NCI-H2029 treated with DMSO at 0.1 percent for 48 hours (cell line): ENCODE measurements at regions not wholly inside any gene's neighbourhood (a gene's known extent, or its start where the extent isn't known, plus 50 kb on each side); places are given as distances from the start of the nearest gene placed in this dataset.
"Not testable (repeated sequence)": the region's sequence is repeated elsewhere in the genome, so short reads cannot be mapped to it uniquely, and the experiment has no call there.

ENCODE experiments used
- DNase-seq: peaks from one replicate; lab custom pipeline; 2025; lab: John Stamatoyannopoulos, UW

GRCh38 chr10:35933491-35933890, 291.4 kb upstream of the FZD8 start:
- DNase-seq: no peak

GRCh38 chr10:35929962-35930361, 287.9 kb upstream of the FZD8 start:
- DNase-seq: not testable (repeated sequence)

- no peak for DNase-seq
Measured at GRCh38 chr10:35928748-35929147, 286.7 kb upstream of the FZD8 start.

- no peak for DNase-seq
Measured at GRCh38 chr10:35927990-35928488, 285.9 kb upstream of the FZD8 start.

- no peak for DNase-seq
Measured at GRCh38 chr10:35927341-35927740, 285.2 kb upstream of the FZD8 start.

- DNase-seq: no peak
Measured at GRCh38 chr10:35926846-35927245, 284.8 kb upstream of the FZD8 start.

GRCh38 chr10:35925493-35925892, 283.4 kb upstream of the FZD8 start:
- no peak for DNase-seq

GRCh38 chr10:35924759-35925158, 282.7 kb upstream of the FZD8 start:
- DNase-seq: no peak

- DNase-seq: no peak
Measured at GRCh38 chr10:35922876-35923600, 280.9 kb upstream of the FZD8 start.

- no peak for DNase-seq
Measured at GRCh38 chr10:35921866-35922350, 279.8 kb upstream of the FZD8 start.

- no peak for DNase-seq
Measured at GRCh38 chr10:35916791-35917190, 274.7 kb upstream of the FZD8 start.

- no peak for DNase-seq
Measured at GRCh38 chr10:35913628-35914027, 271.5 kb upstream of the FZD8 start.

GRCh38 chr10:35912615-35913569, 270.8 kb upstream of the FZD8 start:
- DNase-seq: no peak

- DNase-seq: no peak
Measured at GRCh38 chr10:35911954-35912353, 269.9 kb upstream of the FZD8 start.

- DNase-seq: no peak
Measured at GRCh38 chr10:35911233-35911632, 269.1 kb upstream of the FZD8 start.

- no peak for DNase-seq
Measured at GRCh38 chr10:35910234-35910633, 268.1 kb upstream of the FZD8 start.

- no peak for DNase-seq
Measured at GRCh38 chr10:35909121-35909720, 267.1 kb upstream of the FZD8 start.

GRCh38 chr10:35908451-35908850, 266.4 kb upstream of the FZD8 start:
- DNase-seq: no peak

GRCh38 chr10:35907548-35907947, 265.5 kb upstream of the FZD8 start:
- DNase-seq: no peak

GRCh38 chr10:35906155-35906554, 264.1 kb upstream of the FZD8 start:
- DNase-seq: no peak

- no peak for DNase-seq
Measured at GRCh38 chr10:35903021-35903420, 260.9 kb upstream of the FZD8 start.

GRCh38 chr10:35898716-35899440, 256.8 kb upstream of the FZD8 start:
- DNase-seq: peak; percentile 0
